ENCODE measurements at regions not wholly inside any gene's neighbourhood (a gene's known extent, or its start where the extent isn't known, plus 50 kb on each side); places are given as distances from the start of the nearest gene placed in this dataset.

DNA sequence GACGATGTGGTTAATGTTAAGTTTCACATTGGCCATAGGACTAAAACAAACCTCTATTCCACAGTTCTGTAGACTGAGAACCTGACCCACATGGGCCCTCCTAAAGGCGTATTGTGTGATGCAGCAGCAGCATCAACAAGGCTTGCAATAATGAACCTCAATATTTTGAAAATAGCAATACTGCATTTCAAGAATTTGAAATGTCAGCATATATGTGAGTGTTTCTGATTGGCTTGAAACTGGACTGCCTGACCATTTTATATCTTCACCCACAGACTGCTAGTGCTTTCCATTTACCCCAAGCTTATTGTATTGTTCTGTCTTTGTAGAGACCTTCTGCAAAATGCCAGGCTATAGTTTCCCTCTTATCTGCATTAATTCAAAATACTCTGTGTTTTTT lies 1122.3 kb downstream of the IGSF11 start:
- 86 to 88% methylated on average over 2 of the region's 2 CpGs for WGBS, 2 donors
- no peak overlapping the region for H3K27ac ChIP-seq
- no peaks in the 10 kb centered on the region for H3K27me3 ChIP-seq
- TF ChIP-seq, protein P1, sequence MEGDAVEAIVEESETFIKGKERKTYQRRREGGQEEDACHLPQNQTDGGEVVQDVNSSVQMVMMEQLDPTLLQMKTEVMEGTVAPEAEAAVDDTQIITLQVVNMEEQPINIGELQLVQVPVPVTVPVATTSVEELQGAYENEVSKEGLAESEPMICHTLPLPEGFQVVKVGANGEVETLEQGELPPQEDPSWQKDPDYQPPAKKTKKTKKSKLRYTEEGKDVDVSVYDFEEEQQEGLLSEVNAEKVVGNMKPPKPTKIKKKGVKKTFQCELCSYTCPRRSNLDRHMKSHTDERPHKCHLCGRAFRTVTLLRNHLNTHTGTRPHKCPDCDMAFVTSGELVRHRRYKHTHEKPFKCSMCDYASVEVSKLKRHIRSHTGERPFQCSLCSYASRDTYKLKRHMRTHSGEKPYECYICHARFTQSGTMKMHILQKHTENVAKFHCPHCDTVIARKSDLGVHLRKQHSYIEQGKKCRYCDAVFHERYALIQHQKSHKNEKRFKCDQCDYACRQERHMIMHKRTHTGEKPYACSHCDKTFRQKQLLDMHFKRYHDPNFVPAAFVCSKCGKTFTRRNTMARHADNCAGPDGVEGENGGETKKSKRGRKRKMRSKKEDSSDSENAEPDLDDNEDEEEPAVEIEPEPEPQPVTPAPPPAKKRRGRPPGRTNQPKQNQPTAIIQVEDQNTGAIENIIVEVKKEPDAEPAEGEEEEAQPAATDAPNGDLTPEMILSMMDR (IDR thresholded peaks at IDR 0.05) = no peak
- TF ChIP-seq POLR2A (IDR thresholded peaks at IDR 0.05) = no peak
- H3K4me1 ChIP-seq = no peaks in the 10 kb centered on the region
- no peaks in the 10 kb centered on the region for H3K36me3 ChIP-seq
- no peak overlapping the region for H3K4me3 ChIP-seq (replicated peaks in 1 of 3)
- H3K9me3 ChIP-seq = no peaks in the 10 kb centered on the region
- intact Hi-C loops (cut with DNase I) = no loop called here
- no peak for DNase-seq

DNA sequence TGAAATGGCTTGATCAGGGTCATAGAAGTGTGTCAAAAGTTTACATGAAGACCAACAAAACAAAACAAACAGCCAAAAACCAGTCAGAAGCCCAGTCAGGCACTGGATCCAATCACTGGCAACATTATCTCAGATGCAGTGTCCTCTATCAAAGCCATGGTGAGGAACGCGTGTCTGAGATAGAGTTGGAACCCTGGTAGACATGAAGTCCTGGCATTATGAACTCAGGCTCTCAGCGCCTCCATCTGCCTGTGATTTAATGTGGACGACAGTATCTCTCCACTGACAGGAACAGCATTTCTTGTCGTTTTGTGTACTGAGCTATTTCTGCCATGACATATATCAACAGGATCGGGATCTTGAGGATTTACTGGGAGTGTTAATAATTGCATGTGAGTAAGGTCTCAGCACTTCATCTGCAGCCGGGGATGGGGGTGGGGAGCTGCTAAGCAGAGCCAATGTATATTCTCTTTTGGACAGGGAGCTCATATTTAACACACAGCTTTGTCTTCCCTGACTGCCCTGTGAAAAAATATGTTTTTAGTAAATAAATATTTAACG lies 1120.0 kb downstream of the IGSF11 start:
- intact Hi-C loops (cut with DNase I) = no loop called here
- Histone ChIP-seq H3K9me3 (no peaks in the 10 kb centered on the region), H3K27ac (no peak overlapping the region)

GRCh38 chr3:117916839-117917238 lies 1117.8 kb downstream of the IGSF11 start:
- DNase-seq = no peak
- no peaks in the 10 kb centered on the region for H3K4me1 ChIP-seq
- no peaks in the 10 kb centered on the region for H3K36me3 ChIP-seq
- no peaks in the 10 kb centered on the region for H3K9me3 ChIP-seq
- WGBS, 2 donors = 93 to 97% methylated on average over 2 of the region's 2 CpGs
- H3K4me3 ChIP-seq (replicated peaks in 1 of 3) = no peak overlapping the region
- no peaks in the 10 kb centered on the region for H3K27me3 ChIP-seq
- TF ChIP-seq, protein P1 (IDR thresholded peaks at IDR 0.05) = no peak
- no peak for TF ChIP-seq POLR2A (IDR thresholded peaks at IDR 0.05)
- H3K27ac ChIP-seq = no peak overlapping the region
- intact Hi-C loops (cut with DNase I) = no loop called here

More for the DNA sequence above, 1120.0 kb downstream of the IGSF11 start:
- Histone ChIP-seq H3K27me3 (no peaks in the 10 kb centered on the region), H3K4me1 (no peaks in the 10 kb centered on the region), H3K4me3 (replicated peaks in 1 of 3) (no peak overlapping the region), H3K36me3 (no peaks in the 10 kb centered on the region)
- WGBS, 2 donors = 82 to 84% methylated on average over 8 of the region's 8 CpGs
- TF ChIP-seq, protein P1 (IDR thresholded peaks at IDR 0.05) = no peak
- TF ChIP-seq POLR2A (IDR thresholded peaks at IDR 0.05) = no peak
- no peak for DNase-seq

DNA sequence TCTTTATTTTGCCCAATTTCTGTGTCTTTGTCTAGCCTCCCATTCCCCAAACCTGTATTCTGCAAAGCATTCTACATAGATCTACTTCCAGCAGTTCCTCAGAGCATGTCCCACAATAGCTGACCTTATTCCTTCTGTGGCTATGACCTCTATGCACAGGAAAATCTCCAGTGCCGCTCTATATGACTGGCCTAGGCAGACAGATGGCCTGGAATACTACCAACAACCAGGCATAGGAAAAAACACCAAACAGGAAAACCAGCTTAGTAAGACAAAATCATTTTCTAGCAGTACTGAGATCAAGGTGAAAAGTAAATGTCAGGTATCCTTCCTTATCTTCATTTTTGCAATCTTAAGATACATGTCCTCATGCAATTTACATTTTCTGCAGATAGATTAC lies 1115.0 kb downstream of the IGSF11 start:
- WGBS, 2 donors = 62 to 70% methylated on average over 1 of the region's 1 CpG
- no peak for TF ChIP-seq POLR2A (IDR thresholded peaks at IDR 0.05)
- TF ChIP-seq, protein P1 (IDR thresholded peaks at IDR 0.05) = no peak
- Histone ChIP-seq H3K27me3 (no peaks in the 10 kb centered on the region), H3K4me1 (no peaks in the 10 kb centered on the region), H3K27ac (no peak overlapping the region), H3K36me3 (no peaks in the 10 kb centered on the region), H3K4me3 (replicated peaks in 1 of 3) (no peak overlapping the region), H3K9me3 (no peaks in the 10 kb centered on the region)
- DNase-seq = no peak
- intact Hi-C loops (cut with DNase I) = no loop called here

- H3K36me3 ChIP-seq = no peaks in the 10 kb centered on the region
- no peaks in the 10 kb centered on the region for H3K9me3 ChIP-seq
- intact Hi-C loops (cut with DNase I) = no loop called here
- WGBS, 2 donors = 45 to 52% methylated on average over 7 of the region's 7 CpGs
- H3K4me3 ChIP-seq (replicated peaks in 1 of 3) = no peak overlapping the region
- no peaks in the 10 kb centered on the region for H3K27me3 ChIP-seq
- no peak overlapping the region for H3K27ac ChIP-seq
- H3K4me1 ChIP-seq = no peaks in the 10 kb centered on the region
- TF ChIP-seq, protein P1 (IDR thresholded peaks at IDR 0.05) = no peak
- no peak for TF ChIP-seq POLR2A (IDR thresholded peaks at IDR 0.05)
- peak in 1 of 2 donors; percentile 23 for DNase-seq
Measured at GRCh38 chr3:117920253-117920898, 1114.3 kb downstream of the IGSF11 start.

Data from thyroid gland (tissue), 4 donors.